ENCODE measurements at regions not wholly inside any gene's neighbourhood (a gene's known extent, or its start where the extent isn't known, plus 50 kb on each side); places are given as distances from the start of the nearest gene placed in this dataset.

- TF ChIP-seq EZH2 (IDR thresholded peaks at IDR 0.05; ENCODE audit: insufficient read depth, low read length): no peak
- TF ChIP-seq, protein P1, sequence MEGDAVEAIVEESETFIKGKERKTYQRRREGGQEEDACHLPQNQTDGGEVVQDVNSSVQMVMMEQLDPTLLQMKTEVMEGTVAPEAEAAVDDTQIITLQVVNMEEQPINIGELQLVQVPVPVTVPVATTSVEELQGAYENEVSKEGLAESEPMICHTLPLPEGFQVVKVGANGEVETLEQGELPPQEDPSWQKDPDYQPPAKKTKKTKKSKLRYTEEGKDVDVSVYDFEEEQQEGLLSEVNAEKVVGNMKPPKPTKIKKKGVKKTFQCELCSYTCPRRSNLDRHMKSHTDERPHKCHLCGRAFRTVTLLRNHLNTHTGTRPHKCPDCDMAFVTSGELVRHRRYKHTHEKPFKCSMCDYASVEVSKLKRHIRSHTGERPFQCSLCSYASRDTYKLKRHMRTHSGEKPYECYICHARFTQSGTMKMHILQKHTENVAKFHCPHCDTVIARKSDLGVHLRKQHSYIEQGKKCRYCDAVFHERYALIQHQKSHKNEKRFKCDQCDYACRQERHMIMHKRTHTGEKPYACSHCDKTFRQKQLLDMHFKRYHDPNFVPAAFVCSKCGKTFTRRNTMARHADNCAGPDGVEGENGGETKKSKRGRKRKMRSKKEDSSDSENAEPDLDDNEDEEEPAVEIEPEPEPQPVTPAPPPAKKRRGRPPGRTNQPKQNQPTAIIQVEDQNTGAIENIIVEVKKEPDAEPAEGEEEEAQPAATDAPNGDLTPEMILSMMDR (IDR thresholded peaks at IDR 0.05; ENCODE audit: insufficient read depth, low read depth, low read length): no peak
Measured at GRCh38 chr18:10142056-10142455, 228.2 kb downstream of the VAPA start.

All from astrocyte (in vitro differentiated cells and primary cell).